IMR-90 (cell line): ENCODE measurements at regions not wholly inside any gene's neighbourhood (a gene's known extent, or its start where the extent isn't known, plus 50 kb on each side); places are given as distances from the start of the nearest gene placed in this dataset.

Source experiments
- ATAC-seq: fragments of 200-7000 bp; cut with Tn5 transposase; 2 replicates; pipeline ENCODE4 v1.9.1; 2020; ENCODE audit warnings: low read depth, mild to moderate bottlenecking, moderate library complexity
- BruUV-seq: library from RNA; stranded (reverse); fragments of 400-500 nt; replicated peaks from 2 replicates; lab custom pipeline; 2021; lab: Mats Ljungman, UMichigan
- CTCF ChIA-PET: fragments of 300-600 bp; formaldehyde crosslinking; extraction: SDS; loops from one replicate; lab custom pipeline; 2021; ENCODE audit warnings: antibody characterized with exemption; lab: Yijun Ruan, JAX
- POLR2A ChIA-PET: fragments of 300-600 bp; sonication (Branson Sonifier 250); formaldehyde crosslinking; loops from one replicate; lab custom pipeline; 2022; ENCODE audit warnings: antibody characterized with exemption; ENCODE audit not compliant: unreplicated experiment; lab: Charles Lee
- DNase-seq: peaks from one replicate; pipeline ENCODE4 v3.0.0; 2013
- H2AFZ ChIP-seq: replicated peaks from 2 replicates; pipeline ENCODE3; 2013; ENCODE audit warnings: low read length, mild to moderate bottlenecking; ENCODE audit not compliant: poor library complexity
- H2AK5ac ChIP-seq: 2 replicates; pipeline ENCODE4 v1.6.1; 2013; ENCODE audit warnings: low read depth, low read length, inconsistent platforms
- H2AK9ac ChIP-seq: replicated peaks from 2 replicates; pipeline ENCODE3; 2013; ENCODE audit warnings: mild to moderate bottlenecking, low read depth, low read length, moderate library complexity; ENCODE audit not compliant: poor library complexity
- H2BK120ac ChIP-seq: 2 replicates; pipeline ENCODE4 v1.6.1; 2013; ENCODE audit warnings: low read depth, low read length, inconsistent platforms
- H2BK15ac ChIP-seq: 3 replicates; pipeline ENCODE4 v1.6.1; 2013; ENCODE audit warnings: low read depth, low read length, inconsistent platforms
- H2BK20ac ChIP-seq: 2 replicates; pipeline ENCODE4 v1.6.1; 2013; ENCODE audit warnings: low read depth, mild to moderate bottlenecking, inconsistent platforms, low read length, moderate library complexity
- H2BK5ac ChIP-seq: 2 replicates; pipeline ENCODE4 v1.6.1; 2013; ENCODE audit warnings: mild to moderate bottlenecking, low read depth, low read length, inconsistent platforms; ENCODE audit not compliant: poor library complexity, severe bottlenecking
- H3K14ac ChIP-seq: replicated peaks from 2 replicates; pipeline ENCODE4 v1.6.1; 2013; ENCODE audit warnings: low read depth, low read length, inconsistent platforms
- H3K18ac ChIP-seq: 2 replicates; pipeline ENCODE4 v1.6.1; 2013; ENCODE audit warnings: low read depth, low read length, control low read depth
- H3K23ac ChIP-seq: 2 replicates; pipeline ENCODE4 v1.6.1; 2013; ENCODE audit warnings: low read depth, low read length, inconsistent platforms
- H3K27ac ChIP-seq: 2 replicates; pipeline ENCODE4 v1.5.1; 2013; ENCODE audit warnings: mild to moderate bottlenecking, control low read depth, low read length; ENCODE audit not compliant: insufficient read depth
- H3K27me3 ChIP-seq: 2 replicates; pipeline ENCODE4 v1.6.1; 2013; ENCODE audit warnings: low read length; ENCODE audit not compliant: control insufficient read depth, insufficient read depth
- H3K36me3 ChIP-seq: 2 replicates; pipeline ENCODE4 v1.6.1; 2013; ENCODE audit warnings: low read length, mixed read lengths; ENCODE audit not compliant: control insufficient read depth, insufficient read depth
- H3K4ac ChIP-seq: 2 replicates; pipeline ENCODE4 v1.6.1; 2013; ENCODE audit warnings: low read depth, low read length, inconsistent platforms
- H3K4me1 ChIP-seq: 2 replicates; pipeline ENCODE4 v1.6.1; 2013; ENCODE audit warnings: low read length, mixed read lengths; ENCODE audit not compliant: control insufficient read depth, insufficient read depth
- H3K4me2 ChIP-seq: 2 replicates; pipeline ENCODE4 v1.6.1; 2013; ENCODE audit warnings: low read depth, mild to moderate bottlenecking, control low read depth, low read length, moderate library complexity
- H3K4me3 ChIP-seq: 2 replicates; pipeline ENCODE4 v1.5.1; 2013; ENCODE audit warnings: low read depth, mild to moderate bottlenecking, control low read depth, low read length, moderate library complexity; ENCODE audit not compliant: insufficient read depth
- H3K56ac ChIP-seq: 2 replicates; pipeline ENCODE4 v1.6.1; 2013; ENCODE audit warnings: low read length, inconsistent platforms; ENCODE audit not compliant: insufficient read depth; ENCODE audit errors: extremely low read depth
- H3K79me1 ChIP-seq, 2 experiments: 2 replicates each; pipeline ENCODE4 v1.6.1; 2013; ENCODE audit warnings: low read length in 2 of 2, inconsistent platforms in 1 of 2, low read depth in 1 of 2
- H3K9ac ChIP-seq: 2 replicates; pipeline ENCODE4 v1.6.1; 2013; ENCODE audit warnings: low read depth, low read length, control low read depth
- H3K9me1 ChIP-seq: 2 replicates; pipeline ENCODE4 v1.6.1; 2013; ENCODE audit warnings: low read length, inconsistent platforms; ENCODE audit not compliant: insufficient read depth
- H3K9me3 ChIP-seq: 2 replicates; pipeline ENCODE4 v1.6.1; 2013; ENCODE audit warnings: low read length; ENCODE audit not compliant: control insufficient read depth, insufficient read depth
- H4K20me1 ChIP-seq: 2 replicates; pipeline ENCODE4 v1.6.1; 2013; ENCODE audit warnings: low read length, inconsistent platforms; ENCODE audit not compliant: insufficient read depth
- H4K5ac ChIP-seq: 2 replicates; pipeline ENCODE4 v1.6.1; 2013; ENCODE audit warnings: mild to moderate bottlenecking, low read depth, low read length, control low read depth
- H4K8ac ChIP-seq, 2 experiments: 2 replicates each; pipeline ENCODE4 v1.6.1; 2013; ENCODE audit warnings: low read depth in 2 of 2, low read length in 2 of 2, control low read depth in 1 of 2, inconsistent platforms in 1 of 2
- H4K91ac ChIP-seq: 2 replicates; pipeline ENCODE4 v1.6.1; 2013; ENCODE audit warnings: low read depth, low read length, inconsistent platforms; ENCODE audit not compliant: insufficient read depth
- FOS ChIP-seq: fragments of 150-350 bp; IDR thresholded peaks from 2 replicates; pipeline ENCODE4 v1.6.1; 2016; ENCODE audit warnings: low read depth, low read length
- MAFK ChIP-seq: IDR thresholded peaks from 2 replicates; pipeline ENCODE4 v1.6.1; 2012; ENCODE audit warnings: low read depth, low read length, improper control_type of control experiment
- MAZ ChIP-seq: IDR thresholded peaks from 2 replicates; pipeline ENCODE4 v1.6.1; 2012; ENCODE audit warnings: low read depth, mild to moderate bottlenecking, low read length, improper control_type of control experiment, moderate library complexity, borderline replicate concordance
- MXI1 ChIP-seq: IDR thresholded peaks from 2 replicates; pipeline ENCODE4 v1.6.1; 2012; ENCODE audit warnings: low read depth, mild to moderate bottlenecking, low read length, moderate library complexity, borderline replicate concordance
- WGBS, 2 experiments: methylation state at CpG; one replicate each; pipeline versions ENCODE4 v1.1.5 to v1.1.7; 2013; ENCODE audit warnings: missing lambda C conversion rate in 2 of 2; ENCODE audit not compliant: insufficient read length in 1 of 2; ENCODE audit errors: extremely low coverage in 2 of 2; 5-methylcytosine and 5-hydroxymethylcytosine counted together
- dilution Hi-C: fragments of 300-500 bp; cut with HindIII; formaldehyde crosslinking; loops from one replicate; pipeline ENCODE4 v1.14.3; 2018; ENCODE audit warnings: low sequenced_read_pairs; ENCODE audit not compliant: unreplicated experiment
- in situ Hi-C: fragments of 300-500 bp; cut with MboI; formaldehyde crosslinking; loops from 3 replicates; pipeline ENCODE4 v1.14.3; 2019; ENCODE audit warnings: low sequenced_read_pairs, inconsistent platforms, mixed read lengths
- intact Hi-C: fragments of 100-400 bp; cut with micrococcal nuclease; formaldehyde crosslinking; loops from 2 replicates; pipeline ENCODE4 v1.10.0; 2022

- BruUV-seq = no TSS peak
- in situ Hi-C loops (loop anchor here (10.0 kb wide), 1 partner anchor 328 kb away; no protein-coding TSS in a partner anchor), intact Hi-C loops (no loop called here), dilution Hi-C loops (no loop called here)
- H3K4ac ChIP-seq = no peak overlapping the region
- no peak overlapping the region for H4K91ac ChIP-seq
- no peak overlapping the region for H2BK5ac ChIP-seq
- H4K8ac ChIP-seq = no peak overlapping the region
- H2BK15ac ChIP-seq = no peak overlapping the region
- H3K4me1 ChIP-seq = no peaks in the 10 kb centered on the region; the same call in 1 of the 2 replicates
- ChIA-PET CTCF (interaction anchor here (1.0 kb wide), 1 partner anchor 12 kb away, joined by 4 read pairs; no protein-coding TSS in a partner anchor), POLR2A (interaction anchor here (0.6 kb wide), 1 partner anchor 352 kb away, joined by 7 read pairs; no protein-coding TSS in a partner anchor)
- no peak overlapping the region for H3K14ac ChIP-seq
- no peak for DNase-seq
- peaks cover 22% of the 10 kb centered on the region for H3K27me3 ChIP-seq
- H2AK9ac ChIP-seq = no peak overlapping the region
- no peak overlapping the region for H3K56ac ChIP-seq
- TF ChIP-seq MAZ (no peak), MAFK (no peak), FOS (no peak), MXI1 (no peak)
- no peaks in the 10 kb centered on the region for H3K79me1 ChIP-seq
- H3K4me2 ChIP-seq = no peak overlapping the region
- H4K5ac ChIP-seq = no peak overlapping the region
- ATAC-seq = no peak
- no peak overlapping the region for H2BK120ac ChIP-seq
- H3K4me3 ChIP-seq = no peak overlapping the region
- no peak overlapping the region for H2BK20ac ChIP-seq
- no peak overlapping the region for H3K23ac ChIP-seq
- no peak overlapping the region for H2AFZ ChIP-seq
- no peak overlapping the region for H3K9ac ChIP-seq
- H3K27ac ChIP-seq = no peak overlapping the region
- no peaks in the 10 kb centered on the region for H4K20me1 ChIP-seq
- no peak overlapping the region for H2AK5ac ChIP-seq
- no peaks in the 10 kb centered on the region for H3K9me1 ChIP-seq
- no peaks in the 10 kb centered on the region for H3K9me3 ChIP-seq
- H3K18ac ChIP-seq = no peak overlapping the region
- no peaks in the 10 kb centered on the region for H3K36me3 ChIP-seq
- WGBS, 2 experiments = 0% methylated on average over 1 of the region's 5 CpGs; no CpG with 5 or more reads in 1 of the 2 experiments
These were observed 153.4 kb upstream of the UMPS start for GRCh38 chr3:124576565-124577493.
